ENCODE measurements at regions not wholly inside any gene's neighbourhood (a gene's known extent, or its start where the extent isn't known, plus 50 kb on each side); places are given as distances from the start of the nearest gene placed in this dataset.
"Not testable (repeated sequence)": the region's sequence is repeated elsewhere in the genome, so short reads cannot be mapped to it uniquely, and the experiment has no call there.

DNA sequence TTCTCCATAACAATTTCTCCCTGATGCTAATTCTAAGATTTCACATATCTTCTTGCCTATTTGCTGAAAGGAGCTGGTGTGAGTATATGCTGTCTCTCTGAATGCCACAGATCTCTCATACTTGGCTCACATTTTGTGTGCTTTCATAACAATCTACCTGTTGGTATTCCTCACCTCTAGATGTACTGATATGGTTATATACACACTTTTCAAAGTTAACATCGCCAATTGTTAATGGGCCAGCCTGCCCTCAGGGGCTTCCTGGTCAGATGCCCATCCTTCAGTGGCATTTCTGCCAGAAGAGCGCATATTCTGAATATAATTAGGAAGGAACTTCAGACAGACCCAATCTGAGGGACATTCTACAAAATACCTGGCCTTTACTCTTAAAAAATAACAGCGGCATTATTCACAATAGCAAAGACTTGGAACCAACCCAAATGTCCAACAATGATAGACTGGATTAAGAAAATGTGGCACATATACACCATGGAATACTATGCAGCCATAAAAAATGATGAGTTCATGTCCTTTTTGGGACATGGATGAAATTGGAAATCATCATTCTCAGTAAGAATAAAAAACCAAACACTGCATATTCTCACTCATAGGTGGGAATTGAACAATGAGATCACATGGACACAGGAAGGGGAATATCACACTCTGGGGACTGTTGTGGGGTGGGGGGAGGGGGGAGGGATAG is 123.9 kb upstream of the FAT1 start:
- DNase-seq, result not testable (repeated sequence)

DNA sequence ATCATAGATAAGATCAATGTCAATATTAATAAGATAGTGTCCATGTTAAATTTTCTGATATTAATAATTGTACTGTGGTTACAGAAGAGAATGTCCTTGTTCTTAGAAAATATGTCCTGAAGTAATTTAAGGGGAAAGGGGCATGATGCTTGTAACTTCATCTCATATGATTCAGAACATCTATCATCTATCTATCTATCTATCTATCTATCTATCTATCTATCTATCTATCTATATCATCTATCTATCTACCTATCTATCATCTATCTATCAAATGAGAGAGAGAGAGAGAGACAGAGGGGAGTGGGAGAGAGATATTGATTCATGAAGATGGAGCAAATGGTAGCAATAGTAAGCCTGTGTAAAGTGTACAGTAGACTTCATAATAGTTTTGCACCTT is 124.8 kb upstream of the FAT1 start:
- DNase-seq, result no peak

DNA sequence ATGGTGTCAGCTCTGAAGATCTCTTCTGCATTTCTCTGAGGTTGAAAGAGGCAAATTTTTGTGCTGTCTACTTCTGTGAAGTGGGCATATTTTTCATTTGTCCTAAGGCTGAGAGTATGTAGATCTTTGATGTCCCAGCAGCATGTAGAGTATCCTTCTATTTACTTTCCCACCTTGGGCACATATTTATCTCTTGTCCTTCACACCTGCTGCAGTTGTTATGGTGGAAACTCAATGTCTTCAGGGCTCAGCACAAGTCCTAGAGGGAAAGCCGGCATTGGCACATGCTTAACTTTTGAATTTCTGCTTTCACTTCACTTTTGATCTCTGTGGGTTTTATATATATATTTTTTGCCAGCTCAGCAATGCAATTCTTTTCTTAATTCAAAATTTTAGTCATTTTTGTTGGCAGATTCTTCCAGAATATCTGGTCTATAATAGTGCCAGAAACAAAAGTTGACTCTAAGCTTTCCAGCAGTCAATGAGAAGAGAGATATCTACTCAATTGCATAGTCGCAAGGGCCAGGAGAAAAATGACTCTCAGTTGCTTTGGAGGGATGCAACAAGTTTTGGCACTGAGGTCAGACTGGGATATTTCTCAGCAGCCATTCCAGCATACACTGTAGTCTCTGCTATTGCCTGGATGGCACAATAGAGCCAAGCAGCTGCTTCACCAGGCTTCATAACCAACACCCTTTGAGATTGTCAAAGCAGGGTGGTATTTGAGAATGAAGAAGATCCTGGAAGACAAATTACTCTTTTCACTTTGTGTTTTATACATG is 127.8 kb upstream of the FAT1 start:
- DNase-seq, result no peak

DNA sequence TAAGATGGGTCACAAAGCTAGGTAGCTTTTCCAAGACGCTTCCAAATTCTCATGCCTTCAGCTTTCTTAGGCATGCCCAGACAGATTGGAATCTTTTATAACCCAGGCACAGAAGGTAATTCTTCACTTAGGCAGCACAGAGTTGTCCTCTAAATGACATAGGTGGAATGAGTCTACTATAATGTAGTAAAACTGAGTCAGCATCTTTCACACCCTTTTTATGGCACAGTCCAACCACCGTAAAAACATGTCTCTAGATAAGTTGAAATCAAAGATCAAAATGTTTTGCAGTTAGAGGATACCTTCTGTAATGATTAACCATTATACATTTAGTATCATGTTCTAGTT is 128.4 kb upstream of the FAT1 start:
- DNase-seq, result no peak

DNA sequence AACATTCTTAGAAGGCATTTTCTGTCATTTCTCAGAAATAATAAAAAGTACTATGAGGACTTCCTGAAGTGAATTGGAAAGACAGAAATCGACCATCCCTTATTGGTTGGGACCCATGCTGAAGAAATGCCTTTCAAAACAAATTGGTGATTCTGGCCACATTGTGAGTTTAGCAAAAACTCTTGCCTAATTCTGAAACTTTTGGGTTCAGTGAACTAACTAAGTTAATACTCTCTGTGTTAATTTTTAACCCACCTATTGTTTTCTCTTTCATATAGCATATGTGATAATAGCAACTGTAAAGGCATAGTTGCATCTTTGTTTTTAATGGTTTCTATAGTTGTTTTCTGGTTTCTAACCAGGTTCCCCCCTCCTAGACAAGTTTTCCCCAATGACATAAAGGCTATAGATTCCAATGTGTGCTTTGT is 129.3 kb upstream of the FAT1 start:
- no peak for DNase-seq

DNA sequence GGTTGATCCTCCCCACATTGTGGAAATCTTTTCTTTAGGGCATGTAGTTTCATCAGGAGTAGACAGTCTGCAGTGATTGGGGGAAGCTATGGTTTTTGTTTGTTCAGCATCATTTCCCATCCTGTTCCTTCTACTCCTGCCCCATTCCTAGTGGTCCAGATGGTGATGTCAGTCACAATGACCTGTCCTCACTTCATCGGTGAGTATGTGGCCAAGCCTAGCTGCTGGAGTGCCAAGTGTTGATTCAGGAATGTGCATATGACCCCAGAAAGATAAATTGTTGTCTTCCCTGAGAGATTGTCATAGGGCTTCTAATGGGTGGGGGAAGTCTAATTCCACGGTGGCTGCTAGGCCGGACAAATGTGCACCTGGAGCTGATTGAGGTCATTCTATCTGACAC is 130.6 kb upstream of the FAT1 start:
- no peak for DNase-seq

DNA sequence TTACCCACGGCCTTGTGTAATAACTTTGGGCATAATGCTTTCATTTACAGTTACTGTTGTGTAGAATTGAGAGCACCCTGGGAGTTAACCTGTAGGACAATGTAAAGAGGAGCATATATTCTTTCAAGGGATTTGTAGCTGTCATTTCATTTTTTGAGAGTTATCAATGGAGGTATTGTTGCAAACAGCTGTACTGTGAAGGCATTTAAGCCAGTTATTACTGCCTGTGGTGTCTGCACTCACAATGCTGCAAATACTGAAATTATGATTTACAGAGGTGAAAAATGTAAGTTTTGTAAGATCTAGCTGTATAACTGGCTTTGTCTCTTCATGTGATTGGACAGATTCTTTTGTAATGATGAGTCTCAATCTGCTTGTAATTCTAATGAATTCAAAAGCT is 131.5 kb upstream of the FAT1 start:
- DNase-seq, result no peak

DNA sequence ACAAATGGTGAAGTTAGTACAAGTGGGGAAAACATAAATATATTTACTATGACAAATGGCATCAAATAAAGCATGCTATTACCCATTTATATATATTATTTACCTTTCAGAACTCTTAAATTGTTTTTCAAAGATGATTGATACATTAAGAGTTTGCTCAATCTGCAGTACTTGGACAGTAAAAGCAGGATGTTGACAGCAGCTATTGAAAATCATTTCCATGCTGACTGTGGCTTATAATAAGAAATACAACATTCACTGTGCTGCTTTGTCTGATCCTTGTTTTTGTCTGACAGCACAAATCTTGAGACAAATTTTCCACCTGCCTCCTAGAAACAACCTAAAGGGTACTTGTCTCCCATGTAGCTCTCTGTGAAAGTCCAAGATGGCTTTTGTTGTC is 134.1 kb upstream of the FAT1 start:
- no peak for DNase-seq

DNA sequence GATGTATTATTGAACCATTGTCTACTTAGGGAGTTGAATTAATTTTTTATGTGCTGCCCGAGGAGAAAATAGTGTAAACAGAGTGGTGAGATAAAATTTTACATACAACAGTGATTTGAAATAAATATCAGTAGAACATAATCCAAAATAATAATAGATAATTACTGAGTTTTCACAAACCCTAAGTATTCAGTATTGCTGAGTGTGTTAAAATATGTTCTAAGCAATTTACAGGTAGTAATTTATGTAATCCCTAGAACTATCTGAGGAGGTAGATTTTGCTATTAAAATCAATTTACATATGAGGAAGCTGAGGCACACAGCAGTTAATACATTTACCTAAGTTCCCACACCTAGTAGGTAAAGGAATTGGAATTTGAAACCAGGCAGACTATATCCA is 134.7 kb upstream of the FAT1 start:
- no peak for DNase-seq

DNA sequence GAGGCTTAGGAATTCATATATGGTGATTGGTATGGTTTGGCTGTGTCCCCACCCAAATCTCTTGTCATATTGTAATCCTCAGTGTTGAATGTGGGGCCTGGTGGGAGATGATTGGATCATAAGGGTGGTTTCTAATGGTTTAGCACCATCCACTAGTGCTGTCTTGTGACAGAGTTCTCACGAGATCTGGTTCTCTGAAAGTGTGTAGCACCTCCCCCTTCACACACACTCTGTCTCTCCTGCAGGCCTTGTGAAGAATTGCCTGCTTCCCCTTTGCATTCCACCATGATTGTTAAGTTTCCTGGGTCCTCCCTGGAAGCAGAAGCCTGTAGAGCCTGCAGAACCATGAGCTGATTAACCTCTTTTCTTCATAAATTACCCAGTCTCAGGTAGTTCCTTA is 135.8 kb upstream of the FAT1 start:
- no peak for DNase-seq

DNA sequence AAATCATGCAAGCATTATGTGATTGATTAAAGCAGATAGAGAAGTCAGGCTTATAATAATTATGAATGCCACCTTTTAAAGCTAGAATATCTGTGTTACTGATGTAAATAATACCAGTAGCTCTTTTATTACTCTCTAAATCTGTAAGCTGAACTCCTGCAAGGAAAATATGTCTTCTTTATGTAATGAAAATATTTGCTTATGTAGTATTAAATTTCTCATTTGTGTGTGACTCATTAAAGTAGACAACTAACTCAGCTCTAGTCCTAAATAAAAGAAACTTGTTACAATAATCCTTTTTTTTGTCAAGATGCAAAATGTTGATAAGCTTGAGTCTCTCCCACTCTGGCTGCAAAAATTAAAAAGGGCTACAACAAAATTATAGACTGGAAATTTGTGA is 137.7 kb upstream of the FAT1 start:
- DNase-seq, result no peak

DNA sequence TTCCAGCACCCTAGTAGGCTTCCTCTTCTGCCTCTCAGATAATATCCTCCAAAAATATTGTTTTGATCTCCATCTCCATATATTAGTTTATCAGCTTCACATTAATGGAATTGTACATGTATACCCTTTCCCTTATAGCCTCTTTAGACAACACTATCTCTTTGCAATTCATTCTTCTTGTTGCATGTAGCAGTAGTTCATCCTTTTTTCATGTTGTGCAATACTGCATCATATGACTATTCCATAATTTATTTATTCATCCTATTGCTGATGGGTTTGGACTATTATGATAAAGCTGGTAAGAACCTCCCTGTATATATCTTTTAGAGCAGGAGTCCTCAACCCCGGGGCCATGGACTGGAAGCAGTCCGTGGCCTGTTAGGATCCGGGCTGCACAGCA is 148.2 kb upstream of the FAT1 start:
- no peak for DNase-seq

DNA sequence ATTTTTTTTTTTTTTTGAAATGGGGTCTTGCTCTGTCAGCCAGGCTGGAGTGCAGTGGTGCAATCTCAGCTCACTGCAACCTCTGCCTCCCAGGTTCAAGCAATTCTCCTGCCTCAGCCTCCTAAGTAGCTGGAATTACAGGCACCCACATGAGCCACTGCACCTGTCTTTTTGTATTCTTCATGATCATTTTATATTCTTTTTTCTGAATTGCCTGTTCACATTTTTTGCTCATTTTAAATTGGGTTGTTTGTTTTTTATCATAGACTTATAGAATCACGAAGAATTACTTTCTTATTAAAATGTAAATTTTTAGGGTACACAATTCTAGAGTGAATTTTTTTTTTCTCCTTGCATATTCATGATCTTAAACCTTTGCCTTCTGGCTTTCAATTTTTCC is 149.4 kb upstream of the FAT1 start:
- DNase-seq, result not testable (repeated sequence)

DNA sequence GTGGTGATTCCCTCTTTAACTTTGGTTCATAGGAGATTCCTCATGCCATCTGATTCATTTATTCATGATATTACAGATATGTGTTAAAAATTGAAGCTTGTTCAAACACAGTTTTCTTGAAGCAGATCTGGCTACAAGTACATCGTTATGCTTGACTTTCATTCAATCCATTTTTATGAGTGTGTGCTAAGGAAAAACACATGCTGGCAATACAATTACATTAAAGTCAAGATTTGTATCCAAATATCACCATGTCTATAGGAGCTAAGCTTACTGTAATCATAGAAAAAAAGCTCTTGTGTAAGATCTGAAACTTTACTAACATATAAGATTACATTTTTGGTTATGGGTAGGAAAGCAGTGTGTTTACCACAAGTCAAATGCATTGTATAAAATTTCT is 151.8 kb upstream of the FAT1 start:
- no peak for DNase-seq

DNA sequence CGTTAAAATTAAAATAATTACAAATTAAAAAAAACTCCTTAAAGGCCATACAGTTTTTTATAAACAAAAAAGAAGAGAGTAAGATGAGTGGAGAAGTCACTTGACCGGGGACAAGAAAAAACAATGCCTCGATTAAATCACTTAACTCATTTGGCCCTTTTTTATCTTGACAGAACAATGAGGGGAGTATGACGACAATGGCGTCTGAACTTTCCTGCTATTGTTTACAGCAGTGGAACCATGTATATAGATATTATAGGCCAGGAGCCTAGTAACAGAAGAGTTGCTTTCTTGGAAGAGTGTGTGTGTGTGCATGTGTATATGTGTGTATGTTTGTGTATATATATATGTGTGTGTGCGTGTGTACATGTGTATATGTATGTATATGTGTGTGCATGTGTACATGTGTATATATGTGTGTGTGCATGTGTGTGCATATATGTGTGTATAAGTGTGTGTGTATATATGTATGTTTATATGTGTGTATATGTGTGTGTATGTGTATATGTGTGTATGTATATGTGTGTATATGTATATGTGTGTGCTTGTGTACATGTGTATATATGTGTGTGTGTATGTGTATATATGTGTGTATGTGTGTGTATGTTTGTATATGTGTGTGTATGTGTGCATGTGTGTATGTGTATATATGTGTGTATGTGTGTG is 153.4 kb upstream of the FAT1 start:
- DNase-seq, result no peak

DNA sequence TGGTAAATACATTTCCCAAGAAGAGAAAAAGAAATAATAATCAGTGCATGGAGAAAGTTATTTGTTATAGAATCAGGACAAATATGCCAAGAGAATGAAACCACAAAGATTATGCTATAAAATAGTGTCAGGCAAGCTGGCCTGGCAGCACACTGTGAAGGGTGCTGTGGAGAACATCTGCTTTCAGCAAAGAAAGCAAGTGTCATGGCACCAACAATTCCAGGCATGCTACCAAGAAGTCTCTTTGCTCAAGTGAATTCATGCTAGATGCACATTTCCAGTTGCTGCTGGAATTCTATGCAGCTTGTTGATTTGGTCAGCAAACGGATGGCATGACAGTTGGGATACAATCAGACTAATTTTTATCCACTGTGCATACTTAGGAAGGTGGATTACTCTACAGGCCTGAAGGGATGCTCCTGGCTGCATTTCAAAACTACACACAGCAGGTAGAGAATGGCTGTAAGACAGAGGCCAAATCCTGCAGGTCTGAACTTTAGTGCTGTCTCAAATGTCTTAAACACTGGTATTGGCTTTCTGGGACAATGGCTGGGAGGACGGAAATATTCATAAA is 154.6 kb upstream of the FAT1 start:
- DNase-seq, result no peak

DNA sequence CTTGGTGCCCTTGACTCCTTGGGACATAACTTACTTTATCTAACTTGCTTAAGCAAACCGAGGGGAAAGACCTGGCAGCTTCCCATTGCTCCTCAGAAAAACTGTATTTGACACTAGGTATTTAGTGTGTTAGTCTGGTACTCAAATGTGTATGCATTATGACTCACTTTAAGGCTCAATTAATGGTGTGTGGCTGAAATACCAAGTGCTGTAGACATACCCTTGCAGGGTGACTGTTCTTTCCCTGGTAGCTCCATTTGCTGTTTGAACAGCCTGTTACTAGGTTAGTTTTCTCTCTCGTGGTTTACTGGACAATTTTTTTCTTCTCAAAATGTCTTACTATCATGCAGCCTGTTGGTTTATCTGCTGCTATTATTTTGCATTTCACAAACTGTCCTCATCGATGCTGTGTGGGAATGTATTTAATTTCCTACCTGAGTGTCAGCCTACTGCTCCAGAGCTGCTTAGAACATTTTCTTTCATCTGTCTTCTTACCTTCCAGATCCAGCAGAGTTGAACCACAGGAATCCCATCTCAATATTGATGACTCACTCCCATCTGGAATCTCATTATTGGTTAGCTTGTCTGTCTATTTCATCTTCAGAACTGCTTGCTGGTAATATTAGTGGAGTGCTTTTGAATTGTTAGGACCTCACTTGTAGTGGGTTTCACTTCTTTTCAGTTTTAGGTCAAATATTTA is 158.0 kb upstream of the FAT1 start:
- no peak for DNase-seq

DNA sequence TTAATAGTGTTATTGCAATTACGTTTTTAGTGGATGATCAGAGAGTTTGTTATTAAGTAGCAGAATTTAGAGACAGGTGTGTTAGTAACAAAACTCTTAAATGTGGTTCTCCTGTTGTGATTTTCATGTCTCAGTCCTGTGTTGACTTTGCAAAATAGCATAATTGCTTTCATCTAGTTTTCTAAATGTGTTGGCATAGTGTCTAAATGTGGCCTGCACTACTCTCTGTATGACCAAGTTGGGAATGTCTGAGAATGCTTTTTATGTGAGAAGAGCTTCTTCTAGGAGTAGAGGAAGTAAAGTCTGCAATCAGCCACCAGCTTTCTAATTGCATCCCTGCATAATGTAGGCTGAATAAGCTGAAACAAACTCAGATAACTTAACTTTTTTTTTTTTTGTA is 158.6 kb upstream of the FAT1 start:
- DNase-seq, result no peak

DNA sequence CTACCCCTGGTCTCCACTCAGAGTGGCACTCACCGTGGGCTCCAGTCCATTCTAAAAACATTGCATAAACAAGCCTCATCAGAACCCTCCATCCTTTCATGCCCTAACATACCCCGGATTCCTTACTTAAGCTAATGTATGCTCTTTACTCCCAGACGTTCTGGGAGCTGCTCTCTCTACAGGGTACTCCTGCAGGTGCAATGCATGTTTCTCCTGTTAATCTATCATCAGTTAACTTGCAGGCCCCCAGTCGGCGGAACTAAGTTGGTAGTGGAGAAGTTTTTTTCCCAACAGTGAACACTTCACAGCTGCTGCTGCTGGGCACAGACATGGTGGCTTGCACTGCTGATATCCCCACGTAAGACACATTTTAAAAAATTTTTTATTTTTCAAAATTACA is 161.6 kb upstream of the FAT1 start:
- no peak for DNase-seq

DNA sequence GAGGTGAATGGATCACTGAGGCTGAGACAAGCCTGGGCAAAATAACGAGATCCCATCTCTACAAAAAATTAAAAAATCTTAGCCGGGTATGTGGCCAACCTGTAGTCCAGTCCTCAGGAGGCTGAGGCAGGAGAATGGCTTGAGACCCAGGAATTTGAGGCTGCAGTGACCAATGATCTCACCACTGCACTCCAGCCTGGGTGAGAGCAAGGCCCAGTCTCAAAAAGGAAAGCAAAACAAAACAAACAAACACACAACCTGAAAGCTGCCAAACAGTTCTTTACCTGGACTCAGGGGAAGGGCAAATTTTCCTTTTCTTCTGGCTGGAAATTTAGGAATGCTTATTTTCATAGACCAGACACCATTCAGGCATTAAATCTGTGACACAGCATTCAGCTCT is 163.1 kb upstream of the FAT1 start:
- DNase-seq, result no peak

DNA sequence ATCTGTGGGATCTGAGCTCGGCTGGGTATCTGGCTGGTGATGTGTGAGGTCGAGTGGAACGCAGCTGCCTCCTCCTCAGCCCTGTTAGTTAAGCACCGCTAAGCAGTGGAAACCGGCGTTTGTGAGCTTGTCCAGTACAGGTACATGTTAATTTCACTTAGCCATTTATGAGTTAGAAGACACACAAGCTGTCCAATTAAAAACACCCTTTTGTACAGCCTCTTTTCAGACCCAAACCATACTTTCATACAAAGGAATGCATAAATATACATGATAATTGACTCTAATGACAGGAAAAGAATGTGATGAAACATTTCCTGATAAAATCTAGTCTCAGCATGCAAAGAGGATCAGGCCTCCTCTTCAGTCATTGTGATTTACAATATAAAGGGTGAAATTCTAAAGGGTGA is 163.6 kb upstream of the FAT1 start:
- DNase-seq, result no peak

DNA sequence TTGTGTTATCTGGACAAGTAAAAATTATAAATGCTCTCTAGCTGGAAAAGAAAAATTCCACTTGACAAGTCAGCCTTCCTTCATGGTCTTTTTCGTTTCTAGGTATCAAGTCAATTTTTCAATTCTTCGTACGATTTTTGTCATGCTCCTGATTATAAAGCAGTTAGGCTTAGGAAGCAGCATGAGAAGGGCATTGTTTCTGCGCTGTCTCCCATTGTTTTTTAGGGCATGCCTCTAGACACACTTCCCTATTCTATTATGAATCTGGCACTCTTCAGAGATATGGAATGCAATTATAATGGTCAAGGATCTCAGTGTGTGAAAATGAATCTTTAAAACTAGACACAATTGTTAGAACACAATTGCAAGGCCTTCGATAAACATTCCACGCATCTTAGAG is 164.1 kb upstream of the FAT1 start:
- no peak for DNase-seq

DNA sequence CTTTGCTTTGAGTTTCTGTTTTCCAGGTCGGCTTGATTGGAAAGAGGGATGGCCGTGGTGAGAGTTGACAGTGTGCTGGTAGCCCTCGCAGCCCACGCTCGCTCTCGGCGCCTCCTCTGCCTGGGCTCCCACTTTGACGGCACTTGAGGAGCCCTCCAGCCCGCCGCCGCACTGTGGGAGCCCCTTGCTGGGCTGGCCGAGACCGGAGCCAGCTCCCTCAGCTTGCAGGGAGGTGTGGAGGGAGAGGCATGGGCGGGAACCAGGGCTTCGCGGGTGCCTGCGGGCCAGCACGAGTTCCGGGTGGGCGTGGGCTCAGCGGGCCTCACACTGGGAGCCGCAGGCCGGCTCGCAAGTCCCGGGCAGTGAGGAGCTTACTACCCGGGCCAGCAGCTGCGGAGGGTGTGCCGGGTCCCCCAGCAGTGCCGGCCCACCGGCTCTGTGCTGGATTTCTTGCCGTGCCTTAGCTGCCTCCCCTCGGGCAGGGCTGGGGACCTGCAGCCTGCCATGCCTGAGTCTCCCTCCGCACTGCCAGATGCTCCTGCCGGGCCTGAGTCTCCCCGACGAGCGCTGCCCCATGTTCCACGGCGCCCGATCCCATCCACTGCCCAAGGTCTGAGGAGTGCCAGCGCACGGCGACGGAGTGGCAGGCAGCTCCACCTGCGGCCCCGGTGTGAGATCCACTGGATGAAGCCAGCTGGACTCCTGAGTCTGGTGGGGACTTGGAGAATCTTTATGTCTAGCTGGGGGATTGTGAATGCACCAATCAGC is 166.4 kb upstream of the FAT1 start:
- no peak for DNase-seq

Measured in DMS153 (cell line).